Upper lobe of right lung (tissue), 1 donor: ENCODE measurements at regions not wholly inside any gene's neighbourhood (a gene's known extent, or its start where the extent isn't known, plus 50 kb on each side); places are given as distances from the start of the nearest gene placed in this dataset.

ENCODE experiments used
- ATAC-seq: fragments of 200-7000 bp; cut with Tn5 transposase; one replicate; pipeline ENCODE4 v1.9.1; 2020; ENCODE audit warnings: mild to moderate bottlenecking, moderate library complexity
- DNase-seq: peaks from one replicate; pipeline ENCODE4 v3.0.0-alpha.2; 2020
- H3K27ac ChIP-seq: fragments of 200-600 bp; one replicate; pipeline ENCODE4 v1.8.0; 2022
- H3K27me3 ChIP-seq: fragments of 200-600 bp; one replicate; pipeline ENCODE4 v1.8.0; 2022; ENCODE audit warnings: mild to moderate bottlenecking
- H3K36me3 ChIP-seq: fragments of 200-600 bp; one replicate; pipeline ENCODE4 v1.8.0; 2022
- H3K4me1 ChIP-seq: fragments of 200-600 bp; one replicate; pipeline ENCODE4 v1.8.0; 2022
- H3K4me3 ChIP-seq: fragments of 200-600 bp; one replicate; pipeline ENCODE4 v1.8.0; 2022; ENCODE audit warnings: mild to moderate bottlenecking
- H3K9me3 ChIP-seq: fragments of 200-600 bp; one replicate; pipeline ENCODE4 v1.8.0; 2022
- intact Hi-C: fragments of 100-400 bp; cut with DNase I; formaldehyde crosslinking; loops from one replicate; pipeline ENCODE4 v1.11.0; 2022
- TF ChIP-seq, protein P1 (sequence below): fragments of 200-600 bp; IDR thresholded peaks from one replicate; pipeline ENCODE4 v1.8.0; 2022; ENCODE audit warnings: antibody characterized with exemption
- donor health status: DM: no; HTN: yes; CAD: no; lungs with severe emphysema.

DNA sequence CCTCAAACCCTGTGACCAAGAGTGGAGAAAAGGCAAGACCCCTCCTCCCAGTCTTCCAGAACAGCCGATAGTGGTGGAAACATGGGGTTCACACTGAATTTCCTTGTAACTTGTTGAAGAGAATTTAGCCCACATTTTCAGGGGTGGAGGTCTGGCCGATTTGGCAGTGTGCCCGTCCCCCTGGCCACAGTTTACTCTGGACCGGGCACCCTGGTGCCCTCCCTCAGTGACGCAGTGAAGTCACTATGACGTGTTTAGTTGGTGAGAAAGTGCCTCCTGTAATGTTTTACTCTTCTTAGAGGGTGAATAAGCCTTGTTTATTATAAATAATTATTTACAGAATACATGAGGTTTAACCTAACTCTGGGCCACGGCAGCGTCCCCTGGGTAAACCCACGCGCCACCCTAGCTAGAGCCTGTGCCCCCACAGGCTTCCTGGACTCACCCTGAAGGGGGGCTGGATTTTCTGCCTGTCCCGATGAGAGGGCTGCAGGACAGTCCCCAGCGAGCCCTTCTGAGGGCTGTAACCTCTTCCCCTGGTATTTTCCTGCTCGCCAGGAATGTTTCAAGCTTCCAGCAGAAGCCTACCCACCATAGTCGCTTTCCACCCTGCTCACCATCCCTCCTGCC is 316.9 kb downstream of the SEC14L1 start:
- H3K9me3 ChIP-seq, result no peaks in the 10 kb centered on the region
- ATAC-seq (no peak), DNase-seq (no peak)
- no peak overlapping the region for H3K4me3 ChIP-seq
- peak overlapping the region; percentile 24 for H3K27ac ChIP-seq
- no peaks in the 10 kb centered on the region for H3K27me3 ChIP-seq
- intact Hi-C loops, result no loop called here
- TF ChIP-seq, protein P1, sequence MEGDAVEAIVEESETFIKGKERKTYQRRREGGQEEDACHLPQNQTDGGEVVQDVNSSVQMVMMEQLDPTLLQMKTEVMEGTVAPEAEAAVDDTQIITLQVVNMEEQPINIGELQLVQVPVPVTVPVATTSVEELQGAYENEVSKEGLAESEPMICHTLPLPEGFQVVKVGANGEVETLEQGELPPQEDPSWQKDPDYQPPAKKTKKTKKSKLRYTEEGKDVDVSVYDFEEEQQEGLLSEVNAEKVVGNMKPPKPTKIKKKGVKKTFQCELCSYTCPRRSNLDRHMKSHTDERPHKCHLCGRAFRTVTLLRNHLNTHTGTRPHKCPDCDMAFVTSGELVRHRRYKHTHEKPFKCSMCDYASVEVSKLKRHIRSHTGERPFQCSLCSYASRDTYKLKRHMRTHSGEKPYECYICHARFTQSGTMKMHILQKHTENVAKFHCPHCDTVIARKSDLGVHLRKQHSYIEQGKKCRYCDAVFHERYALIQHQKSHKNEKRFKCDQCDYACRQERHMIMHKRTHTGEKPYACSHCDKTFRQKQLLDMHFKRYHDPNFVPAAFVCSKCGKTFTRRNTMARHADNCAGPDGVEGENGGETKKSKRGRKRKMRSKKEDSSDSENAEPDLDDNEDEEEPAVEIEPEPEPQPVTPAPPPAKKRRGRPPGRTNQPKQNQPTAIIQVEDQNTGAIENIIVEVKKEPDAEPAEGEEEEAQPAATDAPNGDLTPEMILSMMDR, result no peak
- H3K4me1 ChIP-seq, result peaks cover 60% of the 10 kb centered on the region
- no peaks in the 10 kb centered on the region for H3K36me3 ChIP-seq

DNA sequence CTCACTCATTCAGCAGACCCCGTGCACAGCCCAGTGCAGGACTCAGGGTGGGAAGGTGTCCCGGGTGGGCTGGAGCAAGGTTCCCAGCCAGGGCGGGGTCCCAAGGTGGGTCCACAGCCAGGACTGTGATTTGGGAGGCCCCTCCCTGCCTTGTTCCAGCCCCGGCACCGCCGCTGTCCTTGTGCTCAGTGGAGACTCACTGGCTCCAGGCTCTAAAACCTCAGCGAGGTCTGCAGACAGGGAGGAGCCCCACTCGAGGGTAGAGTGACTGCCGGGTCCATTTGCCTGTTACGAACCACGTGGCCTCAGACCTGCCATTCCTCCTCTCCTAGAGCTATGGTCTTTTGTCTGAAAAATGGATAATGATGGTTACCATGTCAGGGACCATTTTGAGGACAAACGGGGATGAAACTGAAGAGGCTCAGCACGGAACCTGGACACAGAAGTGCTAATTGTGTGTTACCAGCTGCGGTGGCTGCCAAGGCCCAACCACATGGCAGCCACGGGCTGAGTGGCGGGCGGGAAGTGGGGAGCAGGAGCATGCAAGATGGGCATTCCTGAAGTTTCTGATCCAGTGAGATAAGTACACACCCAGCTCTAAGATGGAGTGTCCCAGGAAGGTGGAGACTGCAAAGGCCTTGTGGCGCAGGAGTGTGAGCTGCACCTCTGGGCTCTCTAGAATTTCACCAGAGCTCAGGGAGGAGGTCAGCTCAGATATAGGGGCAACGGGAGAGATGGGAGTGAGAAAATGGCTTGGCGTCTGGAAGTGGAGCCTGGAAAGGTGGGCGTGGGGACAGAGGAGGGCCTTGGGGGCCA is 317.6 kb downstream of the SEC14L1 start:
- TF ChIP-seq, protein P1, result no peak
- Histone ChIP-seq H3K4me3 (no peak overlapping the region), H3K36me3 (no peaks in the 10 kb centered on the region), H3K27ac (peak overlapping the region; percentile 36), H3K9me3 (no peaks in the 10 kb centered on the region), H3K4me1 (peaks cover 60% of the 10 kb centered on the region), H3K27me3 (no peaks in the 10 kb centered on the region)
- no peak for ATAC-seq
- intact Hi-C loops, result no loop called here
- DNase-seq, result no peak

DNA sequence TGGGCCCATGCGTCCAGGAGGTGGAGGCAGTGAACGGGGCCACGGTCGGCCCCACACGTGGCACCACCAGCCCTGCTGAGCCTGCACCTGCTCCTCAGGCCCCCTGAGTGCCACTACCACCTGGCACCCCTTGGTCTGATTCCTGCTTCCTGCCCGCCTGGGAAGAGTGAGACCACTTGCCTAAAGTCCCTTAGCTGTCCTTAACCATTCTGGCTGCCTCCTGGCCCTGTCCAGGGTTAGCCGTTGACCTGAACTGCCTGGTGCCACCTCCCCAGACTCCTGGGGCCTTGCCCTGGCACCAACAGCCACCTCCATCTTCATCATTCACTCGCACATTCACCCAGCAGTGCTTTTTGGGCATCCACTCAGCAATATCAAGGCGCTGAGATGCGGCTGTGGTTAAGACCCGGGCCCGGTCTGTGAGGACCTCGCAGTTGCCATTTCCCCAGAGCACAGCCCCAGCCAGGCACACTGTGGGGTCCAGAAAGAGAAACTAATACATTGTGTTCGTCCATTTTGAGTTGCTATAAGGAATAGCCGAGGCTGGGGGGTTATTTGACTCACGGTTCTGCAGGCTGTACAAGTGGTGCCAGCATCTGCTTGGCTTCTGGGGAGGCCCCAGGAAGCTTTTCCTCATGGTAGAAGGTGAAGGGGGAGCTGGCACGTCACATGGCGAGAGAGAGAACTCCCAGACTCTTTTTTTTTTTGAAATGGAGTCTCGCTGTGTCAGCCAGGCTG is 318.4 kb downstream of the SEC14L1 start:
- TF ChIP-seq, protein P1, result no peak
- DNase-seq (no peak), ATAC-seq (no peak)
- Histone ChIP-seq H3K4me1 (peaks cover 59% of the 10 kb centered on the region), H3K36me3 (no peaks in the 10 kb centered on the region), H3K27me3 (no peaks in the 10 kb centered on the region), H3K27ac (peak overlapping the region; percentile 36), H3K9me3 (no peaks in the 10 kb centered on the region), H3K4me3 (no peak overlapping the region)
- intact Hi-C loops, result no loop called here

DNA sequence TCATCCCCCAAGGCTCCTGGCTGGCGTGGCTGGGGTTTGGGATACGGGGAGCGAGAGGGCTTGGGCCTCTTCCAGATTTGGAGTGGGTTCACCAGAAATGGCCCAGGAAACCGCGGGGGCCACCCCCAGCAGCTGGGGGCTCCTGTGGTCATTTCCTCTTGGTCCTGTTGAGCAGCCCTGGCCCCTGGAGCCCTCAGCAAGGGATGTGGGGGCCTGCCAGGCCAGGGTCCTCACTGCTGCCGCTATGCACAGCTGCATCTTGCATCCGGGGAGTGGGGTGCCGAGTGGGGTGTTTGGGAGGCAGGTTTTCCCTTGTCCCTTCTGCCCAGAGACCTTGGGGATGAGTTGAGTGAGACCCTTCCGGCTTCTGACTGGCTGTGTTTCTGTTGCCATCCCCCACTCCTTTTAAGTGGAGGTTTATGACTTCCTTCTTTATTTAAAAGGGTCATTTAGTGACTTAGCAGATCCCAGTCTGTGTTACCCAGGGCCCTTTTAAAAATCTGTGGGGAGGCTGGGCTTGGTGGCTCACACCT is 319.8 kb downstream of the SEC14L1 start:
- Histone ChIP-seq H3K27me3 (no peaks in the 10 kb centered on the region), H3K27ac (peak overlapping the region; percentile 70), H3K9me3 (no peaks in the 10 kb centered on the region), H3K4me1 (peaks cover 58% of the 10 kb centered on the region), H3K4me3 (no peak overlapping the region), H3K36me3 (no peaks in the 10 kb centered on the region)
- ATAC-seq (no peak), DNase-seq (no peak)
- TF ChIP-seq, protein P1, result no peak
- intact Hi-C loops, result no loop called here

DNA sequence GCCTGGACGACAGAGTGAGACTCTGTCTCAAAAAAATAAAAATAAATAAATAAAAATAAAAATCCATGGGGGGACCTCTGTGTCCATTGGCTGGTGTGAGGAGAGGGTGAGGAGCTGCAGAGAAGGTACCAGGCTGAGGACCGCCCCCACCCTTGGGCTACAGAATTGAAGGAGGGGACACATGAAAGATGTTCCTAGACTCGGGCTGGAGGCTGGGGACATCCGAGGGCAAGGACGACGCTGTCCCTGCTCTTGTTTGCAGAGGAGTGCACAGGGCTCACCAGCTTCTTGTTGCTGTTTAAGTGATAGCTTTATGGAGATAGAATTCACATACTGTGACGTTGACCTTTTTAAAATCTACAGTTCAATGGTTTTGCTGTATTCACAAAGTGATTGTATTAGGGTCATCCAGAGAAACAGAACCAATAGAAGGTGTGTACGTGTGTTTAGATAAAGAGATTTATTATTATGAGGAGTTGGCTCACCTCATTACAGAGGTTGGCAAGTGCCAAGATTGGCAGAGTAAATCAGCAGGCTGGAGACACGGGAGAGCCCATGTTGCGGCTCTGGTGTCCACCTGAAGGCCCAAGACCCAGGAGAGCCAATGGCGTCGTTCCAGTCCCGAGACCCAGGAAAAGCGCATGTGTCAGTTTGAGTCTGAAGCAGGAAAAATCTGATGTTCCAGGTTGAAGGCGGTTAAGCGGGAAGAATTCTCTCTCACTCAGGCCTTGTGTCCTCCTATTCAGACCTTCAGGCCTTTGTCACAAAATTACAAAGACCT is 320.7 kb downstream of the SEC14L1 start:
- Histone ChIP-seq H3K27ac (peak overlapping the region; percentile 70), H3K36me3 (no peaks in the 10 kb centered on the region), H3K4me3 (no peak overlapping the region), H3K4me1 (peaks cover 65% of the 10 kb centered on the region), H3K27me3 (no peaks in the 10 kb centered on the region), H3K9me3 (no peaks in the 10 kb centered on the region)
- DNase-seq, result no peak
- no peak for ATAC-seq
- intact Hi-C loops, result no loop called here
- TF ChIP-seq, protein P1, result no peak
